Gastroesophageal sphincter (tissue), 3 donors: ENCODE measurements at regions not wholly inside any gene's neighbourhood (a gene's known extent, or its start where the extent isn't known, plus 50 kb on each side); places are given as distances from the start of the nearest gene placed in this dataset.

Source experiments
- CTCF ChIP-seq, 4 experiments: fragments of 200-600 bp in 2 of 4; fragments of 450-650 bp in 2 of 4; sonication (generic) in 1 of 4; IDR thresholded peaks; one replicate each; pipeline ENCODE4 v1.5.1; 2017 to 2019; ENCODE audit warnings: antibody characterized with exemption in 4 of 4, mild to moderate bottlenecking in 2 of 4, moderate library complexity in 2 of 4
- EP300 ChIP-seq: sonication (generic); formaldehyde crosslinking; IDR thresholded peaks from one replicate; pipeline ENCODE4 v1.6.1; 2017; ENCODE audit warnings: antibody characterized with exemption, mild to moderate bottlenecking
- POLR2A ChIP-seq, 2 donors: fragments of 450-650 bp; IDR thresholded peaks; one replicate each; pipeline ENCODE4 v1.6.1; 2017; ENCODE audit warnings: antibody characterized with exemption in 2 of 2, mild to moderate bottlenecking in 2 of 2, moderate library complexity in 1 of 2
- POLR2AphosphoS5 ChIP-seq: sonication (generic); formaldehyde crosslinking; IDR thresholded peaks from one replicate; pipeline ENCODE4 v1.6.1; 2017; ENCODE audit warnings: antibody characterized with exemption

GRCh38 chr21:35796844-35797243, 263.5 kb downstream of the SETD4 start:
- TF ChIP-seq CTCF (IDR thresholded peaks at IDR 0.05): no peak
- TF ChIP-seq EP300: no peak
- TF ChIP-seq POLR2AphosphoS5: no peak
- no peak for TF ChIP-seq POLR2A (IDR thresholded peaks at IDR 0.05)
